Mesenchymal stem cell (in vitro differentiated cells and primary cell): ENCODE measurements at regions not wholly inside any gene's neighbourhood (a gene's known extent, or its start where the extent isn't known, plus 50 kb on each side); places are given as distances from the start of the nearest gene placed in this dataset.
A peak's percentile ranks its signal among the peaks of the same experiment; 100 is the strongest.

Source experiments
- DNase-seq: peaks from one replicate; pipeline ENCODE4 v3.0.0-alpha.2; 2013
- H2AFZ ChIP-seq: one replicate; pipeline ENCODE4 v1.6.1; 2013; ENCODE audit warnings: low read depth, mild to moderate bottlenecking, control low read depth, inconsistent platforms, low read length, moderate library complexity
- H2AK5ac ChIP-seq: 2 replicates; pipeline ENCODE4 v1.6.1; 2013; ENCODE audit warnings: low read length, moderate library complexity, mild to moderate bottlenecking, inconsistent platforms; ENCODE audit not compliant: severe bottlenecking
- H2BK120ac ChIP-seq: one replicate; pipeline ENCODE4 v1.6.1; 2013; ENCODE audit warnings: low read depth, mild to moderate bottlenecking, inconsistent platforms, low read length, moderate library complexity
- H2BK12ac ChIP-seq, 2 experiments: one replicate each; pipeline ENCODE4 v1.6.1; 2013; ENCODE audit warnings: inconsistent platforms in 2 of 2, low read length in 2 of 2, mild to moderate bottlenecking in 2 of 2, moderate library complexity in 2 of 2, control low read depth in 1 of 2
- H2BK15ac ChIP-seq: one replicate; pipeline ENCODE4 v1.6.1; 2013; ENCODE audit warnings: mild to moderate bottlenecking, low read depth, inconsistent platforms; ENCODE audit not compliant: poor library complexity, severe bottlenecking
- H2BK5ac ChIP-seq: 2 replicates; pipeline ENCODE4 v1.6.1; 2013; ENCODE audit warnings: low read depth, mild to moderate bottlenecking, low read length, control low read depth, inconsistent platforms; ENCODE audit not compliant: poor library complexity, severe bottlenecking
- H3K14ac ChIP-seq, 2 experiments: one replicate each; pipeline ENCODE4 v1.6.1; 2013; ENCODE audit warnings: inconsistent platforms in 2 of 2, low read length in 2 of 2, control low read depth in 1 of 2, mild to moderate bottlenecking in 1 of 2, moderate library complexity in 1 of 2
- H3K18ac ChIP-seq, 2 experiments: one replicate each; pipeline ENCODE4 v1.6.1; 2013; ENCODE audit warnings: inconsistent platforms in 2 of 2, low read length in 2 of 2, control low read depth in 1 of 2, low read depth in 1 of 2, mild to moderate bottlenecking in 1 of 2
- H3K23ac ChIP-seq, 2 experiments: one replicate each; pipeline ENCODE4 v1.6.1; 2013; ENCODE audit warnings: inconsistent platforms in 2 of 2, low read length in 2 of 2, mild to moderate bottlenecking in 2 of 2, moderate library complexity in 2 of 2, control low read depth in 1 of 2
- H3K27ac ChIP-seq: 2 replicates; pipeline ENCODE4 v1.5.1; 2013; ENCODE audit warnings: mild to moderate bottlenecking, moderate library complexity, low read length, control low read depth, inconsistent platforms; ENCODE audit not compliant: poor library complexity, severe bottlenecking
- H3K27me3 ChIP-seq, 2 experiments: 2 replicates each; pipeline versions ENCODE4 v1.6.1 to v1.7.0; 2013; ENCODE audit warnings: low read length in 2 of 2, mild to moderate bottlenecking in 2 of 2, moderate library complexity in 2 of 2, control low read depth in 1 of 2, inconsistent platforms in 1 of 2; ENCODE audit not compliant: control insufficient read depth in 1 of 2, insufficient read depth in 1 of 2
- H3K36me3 ChIP-seq, 2 experiments: 2 replicates each; pipeline versions ENCODE4 v1.6.1 to v1.7.0; 2013; ENCODE audit warnings: low read length in 2 of 2, control low read depth in 1 of 2, inconsistent platforms in 1 of 2, low read depth in 1 of 2, mild to moderate bottlenecking in 1 of 2; ENCODE audit not compliant: insufficient read depth in 2 of 2, control insufficient read depth in 1 of 2
- H3K4ac ChIP-seq, 2 experiments: one replicate each; pipeline ENCODE4 v1.6.1; 2013; ENCODE audit warnings: inconsistent platforms in 2 of 2, low read length in 2 of 2, mild to moderate bottlenecking in 2 of 2, moderate library complexity in 2 of 2, control low read depth in 1 of 2, low read depth in 1 of 2
- H3K4me1 ChIP-seq: 2 replicates; pipeline ENCODE4 v1.6.1; 2013; ENCODE audit warnings: low read depth, low read length, control low read depth; ENCODE audit not compliant: control insufficient read depth, insufficient read depth
- H3K4me2 ChIP-seq: 2 replicates; pipeline ENCODE4 v1.6.1; 2013; ENCODE audit warnings: low read length, mild to moderate bottlenecking, inconsistent platforms; ENCODE audit not compliant: poor library complexity, severe bottlenecking
- H3K4me3 ChIP-seq, 2 experiments: 2 replicates each; pipeline versions ENCODE4 v1.5.1 to v1.7.0; 2013; ENCODE audit warnings: low read length in 2 of 2, mild to moderate bottlenecking in 2 of 2, control low read depth in 1 of 2, low read depth in 1 of 2; ENCODE audit not compliant: insufficient read depth in 1 of 2
- H3K79me1 ChIP-seq: replicated peaks from 2 replicates; pipeline ENCODE4 v1.6.1; 2013; ENCODE audit warnings: mild to moderate bottlenecking, control low read depth, low read length, inconsistent platforms; ENCODE audit not compliant: poor library complexity, severe bottlenecking
- H3K9ac ChIP-seq: 2 replicates; pipeline ENCODE4 v1.7.0; 2013; ENCODE audit warnings: mild to moderate bottlenecking, low read length, moderate library complexity
- H3K9me3 ChIP-seq: 2 replicates; pipeline ENCODE4 v1.7.0; 2013; ENCODE audit warnings: mild to moderate bottlenecking, low read length; ENCODE audit not compliant: control insufficient read depth
- H4K8ac ChIP-seq: one replicate; pipeline ENCODE4 v1.6.1; 2013; ENCODE audit warnings: inconsistent platforms, mild to moderate bottlenecking, low read length, moderate library complexity
- H4K91ac ChIP-seq: one replicate; pipeline ENCODE4 v1.6.1; 2013; ENCODE audit warnings: mild to moderate bottlenecking, low read length, inconsistent platforms
- WGBS: methylation state at CpG from one replicate; pipeline ENCODE4 v1.1.7; 2013; ENCODE audit warnings: mixed read lengths; 5-methylcytosine and 5-hydroxymethylcytosine counted together

GRCh38 chr12:94733727-94734126, 83.4 kb upstream of the TMCC3 start:
- Histone ChIP-seq H3K14ac (peak overlapping the region in 1 of 2 experiments; percentile 44), H2BK5ac (no peak overlapping the region), H3K4me1 (no peaks in the 10 kb centered on the region), H2BK120ac (no peak overlapping the region), H3K4ac (no peak overlapping the region), H2BK15ac (no peak overlapping the region), H3K27ac (no peak overlapping the region), H2AK5ac (no peak overlapping the region), H3K18ac (no peak overlapping the region), H3K27me3 (peaks cover 0 to 13% of the 10 kb centered on the region in 2 experiments), H3K4me3 (no peak overlapping the region), H3K4me2 (no peak overlapping the region), H2AFZ (no peak overlapping the region), H4K91ac (no peak overlapping the region), H3K9ac (no peak overlapping the region), H3K79me1 (no peaks in the 10 kb centered on the region), H3K36me3 (no peaks in the 10 kb centered on the region), H3K9me3 (no peaks in the 10 kb centered on the region), H3K23ac (no peak overlapping the region), H4K8ac (no peak overlapping the region), H2BK12ac (no peak overlapping the region)
- WGBS, result 92% methylated on average over 7 of the region's 9 CpGs
- DNase-seq, result no peak

GRCh38 chr12:94732367-94732990, 82.1 kb upstream of the TMCC3 start:
- no peaks in the 10 kb centered on the region for H3K79me1 ChIP-seq
- no peak overlapping the region for H3K18ac ChIP-seq
- H2BK12ac ChIP-seq, result no peak overlapping the region
- peak overlapping the region in 1 of 2 experiments; percentile 64 for H3K14ac ChIP-seq
- H3K4ac ChIP-seq, result no peak overlapping the region
- no peak overlapping the region for H2AFZ ChIP-seq
- no peak overlapping the region for H2BK15ac ChIP-seq
- no peak overlapping the region for H2BK120ac ChIP-seq
- H4K91ac ChIP-seq, result no peak overlapping the region
- no peak overlapping the region for H3K23ac ChIP-seq
- no peak overlapping the region for H3K27ac ChIP-seq
- no peaks in the 10 kb centered on the region for H3K36me3 ChIP-seq
- H3K4me1 ChIP-seq, result no peaks in the 10 kb centered on the region
- no peak for DNase-seq
- no peak overlapping the region for H2AK5ac ChIP-seq
- H4K8ac ChIP-seq, result no peak overlapping the region
- H3K4me3 ChIP-seq, result no peak overlapping the region
- H2BK5ac ChIP-seq, result no peak overlapping the region
- 92% methylated on average over 13 of the region's 13 CpGs for WGBS
- H3K4me2 ChIP-seq, result no peak overlapping the region
- H3K27me3 ChIP-seq, result peaks cover 0 to 13% of the 10 kb centered on the region in 2 experiments
- H3K9me3 ChIP-seq, result no peaks in the 10 kb centered on the region
- no peak overlapping the region for H3K9ac ChIP-seq

GRCh38 chr12:94731733-94732360, 81.5 kb upstream of the TMCC3 start:
- no peak overlapping the region for H2BK12ac ChIP-seq
- no peak for DNase-seq
- H3K4me3 ChIP-seq, result no peak overlapping the region
- no peak overlapping the region for H2BK5ac ChIP-seq
- no peak overlapping the region for H4K91ac ChIP-seq
- no peak overlapping the region for H2BK120ac ChIP-seq
- H4K8ac ChIP-seq, result no peak overlapping the region
- no peak overlapping the region for H3K4me2 ChIP-seq
- H3K9me3 ChIP-seq, result no peaks in the 10 kb centered on the region
- no peak overlapping the region for H3K23ac ChIP-seq
- no peaks in the 10 kb centered on the region for H3K79me1 ChIP-seq
- no peak overlapping the region for H2AK5ac ChIP-seq
- H3K18ac ChIP-seq, result no peak overlapping the region
- no peak overlapping the region for H3K14ac ChIP-seq
- H3K4me1 ChIP-seq, result no peaks in the 10 kb centered on the region
- peaks cover 0 to 13% of the 10 kb centered on the region in 2 experiments for H3K27me3 ChIP-seq
- H2BK15ac ChIP-seq, result no peak overlapping the region
- H3K36me3 ChIP-seq, result no peaks in the 10 kb centered on the region
- no peak overlapping the region for H3K9ac ChIP-seq
- H2AFZ ChIP-seq, result no peak overlapping the region
- no peak overlapping the region for H3K27ac ChIP-seq
- H3K4ac ChIP-seq, result no peak overlapping the region
- WGBS, result 91% methylated on average over 10 of the region's 10 CpGs

- Histone ChIP-seq H3K4me1 (no peaks in the 10 kb centered on the region), H3K36me3 (no peaks in the 10 kb centered on the region), H3K79me1 (no peaks in the 10 kb centered on the region), H2AK5ac (no peak overlapping the region), H3K4me3 (no peak overlapping the region), H4K8ac (no peak overlapping the region), H2BK5ac (no peak overlapping the region), H3K14ac (no peak overlapping the region), H4K91ac (no peak overlapping the region), H3K27me3 (peaks cover 0 to 13% of the 10 kb centered on the region in 2 experiments), H2BK15ac (no peak overlapping the region), H2AFZ (no peak overlapping the region), H2BK12ac (no peak overlapping the region), H3K4ac (no peak overlapping the region), H3K23ac (no peak overlapping the region), H2BK120ac (no peak overlapping the region), H3K4me2 (no peak overlapping the region), H3K27ac (no peak overlapping the region), H3K9ac (no peak overlapping the region), H3K9me3 (no peaks in the 10 kb centered on the region), H3K18ac (no peak overlapping the region)
- DNase-seq, result no peak
- 92% methylated on average over 4 of the region's 4 CpGs for WGBS
These were observed 80.5 kb upstream of the TMCC3 start for GRCh38 chr12:94730847-94731246.
